ENCODE measurements at regions not wholly inside any gene's neighbourhood (a gene's known extent, or its start where the extent isn't known, plus 50 kb on each side); places are given as distances from the start of the nearest gene placed in this dataset.

- no peak overlapping the region for H3K4me3 ChIP-seq
- H3K9me3 ChIP-seq = no peaks in the 10 kb centered on the region
- 78 to 94% (median 90%) methylated on average over 3 of the region's 3 CpGs for WGBS, 5 donors
- intact Hi-C loops (cut with DNase I; ENCODE audit: low total_unique reads) = no loop called here
- DNase-seq = no peak
- no peaks in the 10 kb centered on the region for H3K4me1 ChIP-seq
- no peaks in the 10 kb centered on the region for H3K36me3 ChIP-seq
- H3K27ac ChIP-seq = no peak overlapping the region
- no peaks in the 10 kb centered on the region for H3K27me3 ChIP-seq
- TF ChIP-seq POLR2A (IDR thresholded peaks at IDR 0.05) (no peak), POLR2AphosphoS5 (IDR thresholded peaks at IDR 0.05) (no peak), CTCF (IDR thresholded peaks at IDR 0.05) (no peak), EP300 (IDR thresholded peaks at IDR 0.05) (no peak)
These were observed 60.9 kb upstream of the NMNAT3 start for GRCh38 chr3:139738697-139739096.

- 70 to 77% (median 71%) methylated on average over 7 of the region's 7 CpGs for WGBS, 5 donors
- no peak for DNase-seq
- Histone ChIP-seq H3K27ac (no peak overlapping the region), H3K27me3 (no peaks in the 10 kb centered on the region), H3K4me1 (no peaks in the 10 kb centered on the region), H3K36me3 (no peaks in the 10 kb centered on the region), H3K4me3 (no peak overlapping the region), H3K9me3 (no peaks in the 10 kb centered on the region)
- intact Hi-C loops (cut with DNase I; ENCODE audit: low total_unique reads) = no loop called here
- TF ChIP-seq POLR2A (IDR thresholded peaks at IDR 0.05) (no peak), CTCF (IDR thresholded peaks at IDR 0.05) (no peak), EP300 (IDR thresholded peaks at IDR 0.05) (no peak), POLR2AphosphoS5 (IDR thresholded peaks at IDR 0.05) (no peak)
These were observed 60.0 kb upstream of the NMNAT3 start for GRCh38 chr3:139737682-139738361.

GRCh38 chr3:139735191-139735590, 57.4 kb upstream of the NMNAT3 start:
- TF ChIP-seq CTCF (IDR thresholded peaks at IDR 0.05) (no peak), POLR2AphosphoS5 (IDR thresholded peaks at IDR 0.05) (no peak), EP300 (IDR thresholded peaks at IDR 0.05) (no peak), POLR2A (IDR thresholded peaks at IDR 0.05) (no peak)
- Histone ChIP-seq H3K27me3 (no peaks in the 10 kb centered on the region), H3K27ac (no peak overlapping the region), H3K9me3 (no peaks in the 10 kb centered on the region), H3K4me1 (no peaks in the 10 kb centered on the region), H3K36me3 (no peaks in the 10 kb centered on the region), H3K4me3 (no peak overlapping the region)
- WGBS, 5 donors = 71 to 81% (median 79%) methylated on average over 6 of the region's 6 CpGs
- intact Hi-C loops (cut with DNase I; ENCODE audit: low total_unique reads) = no loop called here
- DNase-seq = no peak

GRCh38 chr3:139732729-139733128, 55.0 kb upstream of the NMNAT3 start:
- H3K27me3 ChIP-seq = no peaks in the 10 kb centered on the region
- no peak for TF ChIP-seq POLR2A (IDR thresholded peaks at IDR 0.05)
- TF ChIP-seq POLR2AphosphoS5 (IDR thresholded peaks at IDR 0.05) = no peak
- TF ChIP-seq EP300 (IDR thresholded peaks at IDR 0.05) = no peak
- TF ChIP-seq CTCF (IDR thresholded peaks at IDR 0.05) = no peak
- no peak overlapping the region for H3K4me3 ChIP-seq
- no peaks in the 10 kb centered on the region for H3K4me1 ChIP-seq
- no peak overlapping the region for H3K27ac ChIP-seq
- 47 to 65% (median 59%) methylated on average over 1 of the region's 1 CpG for WGBS, 5 donors
- intact Hi-C loops (cut with DNase I; ENCODE audit: low total_unique reads) = no loop called here
- no peak for DNase-seq
- no peaks in the 10 kb centered on the region for H3K36me3 ChIP-seq
- H3K9me3 ChIP-seq = no peaks in the 10 kb centered on the region
